ENCODE measurements at regions not wholly inside any gene's neighbourhood (a gene's known extent, or its start where the extent isn't known, plus 50 kb on each side); places are given as distances from the start of the nearest gene placed in this dataset.

DNA sequence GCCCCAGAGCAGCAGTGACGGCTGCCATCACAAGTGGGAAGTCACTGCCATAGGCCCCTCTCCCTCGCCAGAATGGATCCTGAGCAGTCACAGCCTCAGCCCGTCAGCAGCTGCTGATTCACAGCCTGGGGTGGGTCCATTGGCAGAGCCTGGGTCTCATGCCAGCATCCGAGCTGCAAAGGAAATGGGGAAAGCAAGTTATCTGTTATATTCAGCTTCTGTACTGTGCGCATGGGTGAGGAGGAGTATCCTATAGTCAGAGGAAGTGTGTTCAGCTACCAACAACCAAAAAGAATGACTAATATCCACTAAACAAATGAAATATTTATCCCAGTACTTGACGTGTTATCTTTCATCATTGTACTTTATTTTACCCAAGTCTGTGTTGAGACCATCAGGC, 119.7 kb downstream of the RCN1 start:
- TF ChIP-seq, protein P1, sequence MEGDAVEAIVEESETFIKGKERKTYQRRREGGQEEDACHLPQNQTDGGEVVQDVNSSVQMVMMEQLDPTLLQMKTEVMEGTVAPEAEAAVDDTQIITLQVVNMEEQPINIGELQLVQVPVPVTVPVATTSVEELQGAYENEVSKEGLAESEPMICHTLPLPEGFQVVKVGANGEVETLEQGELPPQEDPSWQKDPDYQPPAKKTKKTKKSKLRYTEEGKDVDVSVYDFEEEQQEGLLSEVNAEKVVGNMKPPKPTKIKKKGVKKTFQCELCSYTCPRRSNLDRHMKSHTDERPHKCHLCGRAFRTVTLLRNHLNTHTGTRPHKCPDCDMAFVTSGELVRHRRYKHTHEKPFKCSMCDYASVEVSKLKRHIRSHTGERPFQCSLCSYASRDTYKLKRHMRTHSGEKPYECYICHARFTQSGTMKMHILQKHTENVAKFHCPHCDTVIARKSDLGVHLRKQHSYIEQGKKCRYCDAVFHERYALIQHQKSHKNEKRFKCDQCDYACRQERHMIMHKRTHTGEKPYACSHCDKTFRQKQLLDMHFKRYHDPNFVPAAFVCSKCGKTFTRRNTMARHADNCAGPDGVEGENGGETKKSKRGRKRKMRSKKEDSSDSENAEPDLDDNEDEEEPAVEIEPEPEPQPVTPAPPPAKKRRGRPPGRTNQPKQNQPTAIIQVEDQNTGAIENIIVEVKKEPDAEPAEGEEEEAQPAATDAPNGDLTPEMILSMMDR (optimal IDR thresholded peaks at IDR 0.05 in 1 of 3, IDR thresholded peaks at IDR 0.05 in 1 of 3, conservative IDR thresholded peaks at IDR 0.05 in 1 of 3; ENCODE audit: extremely low read depth in 1 of 3, insufficient read depth in 2 of 3, low read length in 3 of 3) = no peak
- no peak for TF ChIP-seq EZH2 (IDR thresholded peaks at IDR 0.05; ENCODE audit: low read length)
